Right renal cortex interstitium (tissue), 3 donors: ENCODE measurements at regions not wholly inside any gene's neighbourhood (a gene's known extent, or its start where the extent isn't known, plus 50 kb on each side); places are given as distances from the start of the nearest gene placed in this dataset.
"Not testable (repeated sequence)": the region's sequence is repeated elsewhere in the genome, so short reads cannot be mapped to it uniquely, and the experiment has no call there.

Experiments
- DNase-seq, 3 donors: peaks; one replicate each; pipeline ENCODE4 v3.0.0-alpha.2; 2013; ENCODE audit warnings: low read depth in 3 of 3, low spot score in 2 of 3

DNA sequence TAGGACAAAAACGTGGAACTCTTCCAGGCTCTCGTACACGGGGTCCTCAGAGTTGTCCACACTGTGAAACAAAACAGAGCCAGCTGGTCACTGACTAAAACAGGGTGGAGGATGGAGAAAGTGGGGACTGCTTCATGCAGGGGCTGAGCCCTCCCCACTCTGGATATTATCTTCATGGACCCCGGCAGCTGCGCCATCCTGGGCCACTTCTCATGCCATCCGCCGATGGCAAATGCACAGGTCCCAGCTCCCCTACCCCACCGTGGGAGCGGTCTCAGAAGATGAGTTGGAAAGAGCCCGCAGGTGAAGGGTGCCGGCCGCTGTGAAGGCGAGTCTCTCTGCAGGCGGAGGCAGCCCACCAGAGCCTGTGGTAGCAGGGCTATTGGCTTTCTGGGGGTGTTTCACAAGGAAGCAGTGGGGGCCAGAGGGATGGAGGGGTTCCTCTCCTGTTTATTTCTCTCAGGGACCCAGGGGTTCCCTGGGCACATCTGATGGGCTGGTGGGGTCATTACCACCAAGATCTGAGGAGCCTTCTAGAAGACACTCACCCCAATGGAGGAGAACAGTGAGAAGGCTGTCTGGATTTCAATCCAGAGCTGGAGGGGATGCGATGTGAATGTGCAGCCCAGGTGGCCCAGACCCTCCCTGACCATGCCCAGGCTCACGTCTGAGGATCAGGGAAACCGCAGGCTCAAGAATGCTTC lies 177.3 kb downstream of the KLF13 start:
- DNase-seq: no peak

DNA sequence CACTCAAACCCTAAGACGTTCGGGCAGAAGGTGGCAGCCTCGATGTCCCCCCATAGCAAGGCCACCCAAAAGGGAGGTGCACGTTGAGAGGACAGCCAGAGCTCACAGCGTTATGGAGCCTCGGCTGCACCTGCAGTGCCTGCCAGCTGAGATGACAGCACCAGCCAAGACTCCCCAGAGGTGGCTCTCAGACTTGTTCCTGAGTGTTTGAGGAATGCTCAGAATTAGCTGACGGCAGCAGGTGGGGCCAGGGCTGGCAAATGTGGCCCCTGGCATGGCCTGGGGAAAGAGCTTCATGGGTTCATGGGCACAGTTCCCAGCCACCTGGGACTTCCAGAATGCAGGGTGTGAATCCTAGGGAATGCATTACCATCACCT lies 177.8 kb downstream of the KLF13 start:
- no peak for DNase-seq

DNA sequence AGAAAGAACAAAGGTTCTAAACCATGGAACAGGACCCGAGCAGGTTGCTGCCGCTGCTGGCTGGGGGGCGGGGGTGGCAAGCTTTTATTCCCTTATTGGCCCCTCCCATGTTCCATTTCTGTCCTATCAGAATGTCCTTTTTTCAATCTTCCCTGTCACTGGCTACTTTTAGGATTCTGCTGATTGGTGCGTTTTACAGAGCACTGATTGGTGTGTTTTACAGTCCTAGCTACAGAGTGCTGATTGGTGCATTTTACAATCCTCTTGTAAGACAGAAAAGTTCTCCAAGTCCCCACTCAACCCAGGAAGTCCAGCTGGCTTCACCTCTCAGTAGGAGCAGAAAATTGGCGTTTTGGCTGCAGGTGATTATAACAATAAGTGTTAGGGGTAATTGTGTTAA lies 180.9 kb downstream of the KLF13 start:
- not testable (repeated sequence) for DNase-seq

DNA sequence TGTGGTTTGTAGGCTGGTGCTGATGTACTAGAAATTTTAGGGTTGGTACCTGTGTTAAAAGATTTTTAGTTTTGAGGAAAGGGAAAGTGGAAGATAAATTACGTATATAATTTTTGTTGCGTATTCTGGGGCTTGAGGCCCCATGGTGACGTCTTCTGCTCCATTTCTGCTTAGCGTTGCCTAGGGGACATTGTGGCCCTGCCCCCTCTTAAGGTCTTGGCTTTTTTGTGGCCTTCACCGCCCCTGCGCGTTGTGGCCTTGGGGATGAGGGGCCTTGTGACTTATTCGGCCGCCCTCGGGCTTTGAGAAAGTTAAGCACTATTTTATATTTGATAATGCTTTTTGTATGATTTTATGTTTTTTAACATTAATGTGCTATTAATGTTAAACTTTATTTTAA lies 182.0 kb downstream of the KLF13 start:
- DNase-seq: no peak

DNA sequence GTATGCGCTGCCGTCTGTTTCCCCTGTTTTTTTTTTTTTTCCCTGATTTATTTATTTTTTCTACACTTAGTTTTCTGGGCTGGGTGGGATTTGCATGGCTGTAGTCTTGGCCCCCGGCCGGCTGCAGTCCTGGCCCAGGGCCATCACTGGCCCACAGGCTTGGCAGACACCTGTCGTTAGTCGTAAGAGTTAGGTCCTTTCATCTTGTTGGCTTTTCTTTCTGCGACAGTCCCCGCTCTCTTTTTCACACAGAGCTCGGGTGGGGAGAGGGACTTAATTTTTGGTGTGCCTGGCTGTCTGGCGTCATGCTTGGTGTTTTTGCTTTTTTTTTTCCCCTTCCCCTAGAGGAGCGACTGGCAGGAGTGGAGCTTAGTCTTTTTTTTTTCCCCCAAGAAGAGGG lies 183.4 kb downstream of the KLF13 start:
- no peak for DNase-seq

DNA sequence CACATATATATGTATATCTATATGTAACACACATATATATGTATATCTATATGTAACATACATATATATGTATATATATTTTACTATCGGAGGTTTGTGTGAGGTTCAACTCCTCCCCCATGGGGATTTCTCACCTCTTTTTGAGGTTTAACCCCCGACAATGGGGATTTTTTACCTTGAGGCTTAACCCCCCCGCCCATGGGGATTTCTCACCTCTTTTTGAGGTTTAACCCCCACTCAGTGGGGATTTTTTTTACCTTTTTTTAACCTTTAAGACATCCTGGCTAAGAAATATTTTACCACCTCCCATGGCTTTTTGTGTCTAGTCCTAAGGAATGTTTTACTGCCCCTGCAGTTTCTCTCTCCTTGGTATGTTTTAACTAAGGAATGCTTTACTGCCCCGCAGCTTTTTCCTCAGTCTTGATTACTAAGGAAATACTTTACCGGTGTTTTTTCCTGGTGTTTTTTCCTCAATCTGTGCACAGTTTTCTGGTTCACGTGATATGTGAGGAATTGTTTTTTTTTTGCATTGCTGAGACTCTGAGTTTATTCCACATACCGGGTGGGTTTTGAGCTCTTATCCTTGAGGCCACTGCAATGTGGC lies 185.2 kb downstream of the KLF13 start:
- no peak for DNase-seq

DNA sequence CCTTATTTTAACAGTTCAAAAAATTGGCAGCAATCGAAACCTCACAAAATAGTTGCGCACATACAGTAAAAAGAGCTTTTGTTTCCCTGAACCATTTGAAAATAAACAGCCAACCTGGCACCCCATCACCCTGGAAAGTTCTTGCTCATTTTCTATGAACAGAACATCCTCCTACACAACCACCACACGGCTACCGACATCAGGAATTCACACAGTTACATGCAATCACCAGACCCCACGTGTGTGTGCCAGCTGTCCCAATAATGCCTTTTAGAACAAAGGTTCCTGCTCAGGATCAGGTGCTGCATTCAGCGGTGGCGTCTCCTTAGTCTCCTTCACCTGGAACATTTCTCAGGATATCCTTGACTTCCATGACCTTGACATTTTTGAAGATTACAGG lies 186.5 kb downstream of the KLF13 start:
- no peak for DNase-seq

DNA sequence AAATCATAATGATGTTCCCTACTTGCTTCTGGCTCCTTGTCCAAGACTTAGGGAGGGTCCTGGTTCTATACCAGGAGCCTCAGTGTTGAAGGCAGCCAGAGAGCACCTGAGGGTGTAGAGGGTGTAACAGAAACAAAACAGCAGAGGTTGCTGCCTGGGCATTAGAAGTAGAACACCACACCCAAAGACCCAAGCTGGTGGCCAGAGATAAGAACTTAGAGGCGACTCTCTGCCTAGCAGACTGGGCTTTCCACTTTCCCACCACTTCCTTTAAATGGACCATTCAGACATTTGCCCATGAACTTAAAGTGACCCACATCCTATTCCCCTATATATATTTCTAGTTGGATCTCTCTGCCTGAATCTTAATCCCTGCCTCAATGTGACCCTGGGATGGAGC lies 189.8 kb downstream of the KLF13 start:
- no peak for DNase-seq

DNA sequence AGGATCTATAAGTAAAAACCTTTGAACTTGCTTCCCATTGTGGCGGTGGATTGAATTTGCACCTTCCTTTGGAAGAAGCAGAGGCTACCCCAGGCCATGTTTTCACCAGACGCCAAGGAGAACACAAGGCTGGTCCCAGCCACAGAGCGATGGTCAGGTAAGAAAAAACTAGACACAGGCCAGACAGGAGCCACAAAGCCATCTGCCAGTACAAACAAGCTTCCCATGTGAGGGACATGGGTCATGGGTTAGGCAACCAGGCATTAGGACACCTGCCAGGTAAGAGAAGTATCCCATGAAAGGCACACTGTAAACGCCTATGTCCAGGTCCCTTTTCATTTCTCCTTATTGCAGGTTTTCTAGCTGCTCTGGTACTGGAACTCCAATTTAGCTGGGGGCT lies 190.2 kb downstream of the KLF13 start:
- no peak for DNase-seq

DNA sequence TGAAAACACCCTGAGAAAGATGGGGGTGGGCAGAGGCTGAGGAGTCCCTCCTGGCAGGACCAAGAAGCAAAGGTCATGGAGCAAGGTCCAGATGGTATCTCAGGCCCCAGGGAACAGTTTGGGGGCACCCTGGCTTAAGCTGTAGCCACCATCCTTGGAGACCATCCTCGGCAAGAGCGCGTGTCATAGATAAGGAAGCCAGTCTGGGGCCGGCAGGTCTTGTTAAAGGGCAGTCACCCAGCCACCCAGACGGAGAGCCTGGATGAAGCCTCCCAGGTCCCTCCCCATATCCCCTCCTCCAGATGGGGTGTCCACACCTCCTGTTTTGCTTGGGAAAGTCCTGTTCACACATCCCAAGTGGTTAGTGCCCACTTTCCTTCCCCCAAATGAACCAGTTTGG lies 191.1 kb downstream of the KLF13 start:
- no peak for DNase-seq

DNA sequence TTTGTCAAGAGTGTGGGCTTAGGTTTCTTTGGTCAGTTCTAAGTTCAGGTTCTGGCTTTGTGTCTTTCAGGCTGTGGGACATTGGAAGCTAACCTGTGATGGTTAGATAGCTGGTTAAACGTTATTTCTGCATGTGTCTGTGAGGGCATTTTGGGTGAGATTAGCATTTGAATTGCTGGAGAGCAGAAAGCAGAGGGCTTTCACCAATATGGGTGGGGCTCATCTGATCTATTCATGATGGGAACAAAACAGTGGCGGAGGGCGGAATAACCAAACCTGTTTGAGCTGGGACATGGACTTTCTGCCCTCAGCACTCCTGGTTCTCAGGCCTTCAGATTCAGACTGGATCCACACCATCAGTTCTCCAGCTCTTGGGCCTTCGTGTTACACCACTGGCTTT lies 195.4 kb downstream of the KLF13 start:
- DNase-seq: no peak

DNA sequence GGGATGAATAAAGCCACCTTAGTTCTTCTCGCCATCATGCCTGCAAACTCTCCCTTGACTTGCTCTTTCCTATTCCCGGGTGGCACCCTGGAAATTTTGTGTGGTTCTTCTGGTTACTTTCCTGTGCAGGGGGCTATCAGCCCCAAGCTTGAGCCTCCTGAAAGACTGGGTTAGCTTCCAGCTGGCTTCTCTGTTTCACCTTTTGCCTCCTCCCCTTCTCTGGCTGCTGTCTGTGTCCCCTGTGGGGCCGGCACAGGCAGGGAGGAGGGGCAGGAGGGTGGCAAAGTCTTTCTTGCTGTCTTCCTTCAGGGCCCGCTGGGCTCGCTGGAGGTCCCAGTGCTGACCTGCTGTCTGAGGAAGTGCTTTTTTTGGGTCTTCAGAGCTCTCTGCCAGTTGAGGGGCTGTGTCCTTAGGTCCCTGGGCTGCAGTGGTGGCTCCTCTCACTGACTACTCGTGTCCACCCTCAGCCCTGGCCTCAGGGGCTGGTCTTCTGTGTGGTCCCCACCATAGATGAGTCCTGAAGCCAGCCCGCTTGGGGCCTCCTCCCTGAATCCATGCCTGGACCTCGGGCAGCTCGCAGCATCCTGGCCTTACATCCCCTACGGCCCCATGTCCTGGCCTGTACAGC lies 196.5 kb downstream of the KLF13 start:
- no peak for DNase-seq

DNA sequence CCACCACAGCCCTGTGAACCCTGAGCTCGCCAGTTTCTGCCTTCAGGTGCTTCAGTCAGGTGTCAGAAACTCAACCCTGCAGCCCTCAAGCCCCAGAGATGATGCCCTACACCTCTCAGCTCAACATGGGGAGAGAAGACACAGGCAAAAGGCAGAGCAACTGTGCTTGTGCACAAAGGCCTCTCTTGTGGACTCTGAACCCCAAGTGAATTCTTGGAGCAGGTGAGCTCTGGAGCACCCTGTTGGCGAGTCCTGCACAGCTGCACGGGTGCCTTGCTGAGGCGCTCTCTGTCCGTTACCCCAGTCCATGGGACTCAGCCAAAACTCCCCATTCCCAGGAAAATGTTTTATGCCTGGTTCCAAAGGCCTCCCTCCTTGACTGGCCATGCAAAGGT lies 197.0 kb downstream of the KLF13 start:
- DNase-seq: no peak

DNA sequence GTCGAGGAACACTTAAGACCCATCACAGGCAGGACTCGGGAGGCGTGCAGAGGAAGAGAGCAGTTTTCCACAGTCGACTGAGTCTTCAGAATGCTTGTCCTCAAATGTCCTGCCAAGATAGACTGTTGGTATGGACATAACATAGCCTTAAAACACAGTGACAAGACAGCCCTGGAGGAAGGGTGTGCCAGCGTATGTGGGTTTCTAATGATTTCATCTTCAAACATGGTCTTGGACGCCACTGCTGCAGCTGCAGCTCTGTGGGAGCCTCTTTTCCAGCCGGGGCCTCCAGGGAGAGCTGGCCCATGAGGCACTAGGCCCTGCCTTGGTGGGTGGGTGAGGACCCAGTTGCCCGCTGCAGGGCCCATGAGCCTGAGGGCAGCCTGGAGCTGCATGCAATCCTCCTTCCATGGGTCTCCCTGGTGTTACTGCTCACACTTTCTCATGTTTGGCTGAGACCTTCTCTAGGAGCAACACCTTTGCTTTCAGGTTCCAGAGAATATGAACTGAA lies 198.6 kb downstream of the KLF13 start:
- no peak for DNase-seq

DNA sequence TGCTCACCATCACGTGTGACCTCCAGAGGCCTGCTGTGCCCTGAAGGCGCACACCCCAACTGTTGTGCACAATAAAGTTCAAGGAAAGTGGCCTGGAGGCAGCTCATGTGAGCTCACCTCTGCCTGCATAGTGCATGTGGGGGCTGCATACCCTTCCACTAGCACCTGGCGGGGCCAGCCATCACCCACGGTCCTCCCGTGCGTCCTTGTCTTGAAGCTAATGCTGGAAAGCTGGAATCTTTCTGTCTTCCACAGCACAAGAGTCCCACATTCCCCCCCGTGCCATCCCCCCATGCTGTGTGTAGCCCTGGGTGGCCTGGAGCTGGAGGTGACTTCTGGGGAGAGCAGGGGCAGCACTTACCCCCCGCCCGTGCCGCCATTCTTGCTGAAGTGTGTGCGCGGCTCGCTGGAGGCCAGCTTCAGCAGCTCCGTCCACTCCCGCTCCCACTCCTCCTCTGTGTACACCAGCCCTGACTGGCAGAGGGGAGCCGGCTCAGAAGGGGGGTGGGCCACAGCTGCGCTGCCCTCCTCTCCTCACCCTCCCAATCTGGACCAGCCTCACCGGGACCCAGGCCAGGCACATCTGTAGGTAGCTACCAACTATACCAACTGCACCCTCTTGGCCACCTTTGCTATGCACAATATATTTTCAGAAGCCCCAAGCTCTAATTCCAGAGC lies 199.5 kb downstream of the KLF13 start:
- DNase-seq: no peak

DNA sequence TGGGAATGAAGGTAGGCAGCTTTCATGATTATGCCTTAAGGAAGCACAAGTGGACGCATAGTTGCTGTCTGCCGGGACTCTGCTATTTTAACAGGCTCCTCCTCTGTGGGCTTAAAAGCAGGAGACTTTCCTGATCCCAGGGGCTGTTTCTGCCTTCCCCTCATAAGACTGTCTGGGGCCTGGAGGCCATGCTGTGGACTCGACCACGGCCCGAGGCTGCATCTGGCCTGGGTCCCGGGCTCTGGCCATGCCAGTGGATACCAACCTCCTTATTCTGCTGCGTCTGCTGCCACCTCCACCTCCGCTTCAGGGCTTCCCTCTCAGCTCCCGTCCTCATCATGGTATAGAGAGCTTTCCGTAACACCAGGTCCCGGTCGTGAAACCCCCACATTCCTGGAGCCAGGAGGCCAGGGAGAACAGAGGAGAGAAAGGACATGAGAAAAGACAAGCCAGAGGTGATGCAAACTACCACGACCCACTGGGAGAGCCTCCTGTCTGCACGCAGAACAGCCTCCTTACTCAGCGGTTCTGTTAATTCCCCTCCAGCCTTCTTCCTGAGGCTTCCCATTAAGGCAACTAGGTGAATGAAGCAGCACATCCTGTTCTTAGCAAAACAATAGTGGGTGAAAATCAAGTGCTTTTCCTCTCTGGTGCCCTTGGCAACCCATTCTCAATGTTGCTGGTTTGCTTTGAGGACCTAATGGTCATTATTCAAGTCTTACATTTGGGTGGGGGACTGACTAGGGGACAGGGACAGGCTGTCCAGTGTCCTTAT lies 200.5 kb downstream of the KLF13 start:
- no peak for DNase-seq

DNA sequence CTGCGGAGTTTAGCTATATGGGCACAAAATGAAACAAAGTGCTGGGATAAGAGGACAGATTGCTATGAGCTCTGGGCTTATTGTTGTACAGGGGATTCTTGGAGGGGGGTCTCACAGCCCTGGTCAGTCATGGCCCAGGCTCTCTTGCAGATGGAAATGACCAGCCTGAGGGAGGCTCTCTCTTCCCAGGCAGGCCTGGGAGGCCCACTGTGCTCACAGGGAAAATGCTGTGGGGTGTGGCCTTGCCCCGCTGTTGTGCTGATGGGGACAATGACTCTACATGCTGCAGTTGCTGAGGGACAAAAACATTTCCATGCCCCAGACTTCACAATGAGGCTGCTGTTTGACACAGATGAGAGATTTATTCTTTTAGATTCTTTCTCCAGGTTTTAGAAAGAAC lies 202.2 kb downstream of the KLF13 start:
- DNase-seq: no peak

DNA sequence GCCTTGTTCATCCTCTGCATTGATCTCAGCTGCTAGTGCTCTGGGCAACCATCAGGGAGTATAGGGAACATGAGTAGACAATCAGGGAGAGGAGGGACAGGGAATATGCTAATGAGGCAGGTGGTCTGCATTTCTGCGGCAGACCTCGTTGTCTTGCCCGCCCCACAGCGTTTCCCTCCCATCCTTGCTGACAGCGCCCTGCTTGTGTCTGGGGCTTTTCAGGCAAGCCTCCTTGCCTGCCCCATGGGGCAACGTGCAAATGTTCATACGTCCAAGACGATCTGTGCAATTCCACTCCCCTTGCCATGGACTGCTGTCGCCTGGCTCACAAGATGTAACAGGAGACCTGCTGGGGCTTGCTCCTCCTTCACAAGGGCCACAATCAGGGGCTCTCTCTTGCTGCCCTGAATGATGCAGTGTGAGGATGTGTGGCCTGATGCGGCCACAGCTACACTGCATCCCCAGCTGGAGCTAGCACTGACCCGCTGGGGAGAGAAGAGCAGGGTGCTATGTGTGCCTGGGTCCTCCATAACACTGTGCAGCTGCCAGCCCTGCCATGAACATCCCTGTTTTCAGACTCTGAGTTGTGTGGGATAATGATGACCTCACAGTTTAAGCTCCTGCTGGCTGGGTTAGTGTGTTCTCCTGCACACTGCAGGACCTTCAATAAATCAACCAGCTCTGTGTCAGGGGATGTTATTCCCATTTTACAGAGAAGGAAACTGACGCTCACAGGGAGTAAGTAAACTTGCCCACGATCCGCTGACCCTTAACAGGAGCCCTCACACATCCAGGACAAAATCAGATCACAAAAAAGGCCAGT lies 211.3 kb downstream of the KLF13 start:
- no peak for DNase-seq

DNA sequence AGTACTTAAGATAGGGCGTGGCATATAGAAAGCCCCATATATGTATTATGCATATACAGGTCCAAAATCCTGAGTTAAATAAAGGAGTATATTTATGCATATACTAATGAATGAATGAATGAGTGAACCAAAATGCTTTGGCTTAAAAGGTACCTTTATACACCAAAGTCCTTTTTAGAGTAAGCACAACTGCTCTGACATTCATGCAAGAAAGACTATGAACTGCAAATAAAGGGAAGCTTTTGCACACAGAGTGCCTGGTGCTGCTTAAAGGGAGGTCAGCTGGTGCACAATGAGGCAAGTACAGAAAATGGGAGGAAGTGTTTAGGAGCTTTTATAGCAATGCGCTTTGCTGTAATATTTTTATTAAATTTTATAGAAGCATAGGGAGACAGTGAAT lies 214.0 kb downstream of the KLF13 start:
- DNase-seq: no peak

DNA sequence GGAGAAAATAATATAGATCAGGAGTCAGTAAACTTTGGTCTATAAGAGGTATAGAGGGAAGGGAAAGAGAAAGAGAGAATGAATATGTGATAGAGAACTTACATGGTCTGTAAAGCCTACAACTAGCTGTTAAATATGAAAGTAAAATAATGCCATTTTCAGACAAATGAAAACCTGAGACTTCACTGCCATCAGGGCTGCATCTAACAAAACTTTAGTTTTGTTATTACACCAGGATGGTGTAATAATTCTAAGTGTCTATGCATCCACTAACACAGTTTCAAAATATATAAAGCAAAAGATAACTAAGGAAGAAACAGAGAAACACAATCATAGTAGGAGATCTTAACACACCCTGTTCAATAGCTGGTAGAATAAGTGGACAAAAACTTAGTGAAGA lies 217.7 kb downstream of the KLF13 start:
- DNase-seq: no peak
